ENCODE measurements at regions not wholly inside any gene's neighbourhood (a gene's known extent, or its start where the extent isn't known, plus 50 kb on each side); places are given as distances from the start of the nearest gene placed in this dataset.
A peak's percentile ranks its signal among the peaks of the same experiment; 100 is the strongest.

DNA sequence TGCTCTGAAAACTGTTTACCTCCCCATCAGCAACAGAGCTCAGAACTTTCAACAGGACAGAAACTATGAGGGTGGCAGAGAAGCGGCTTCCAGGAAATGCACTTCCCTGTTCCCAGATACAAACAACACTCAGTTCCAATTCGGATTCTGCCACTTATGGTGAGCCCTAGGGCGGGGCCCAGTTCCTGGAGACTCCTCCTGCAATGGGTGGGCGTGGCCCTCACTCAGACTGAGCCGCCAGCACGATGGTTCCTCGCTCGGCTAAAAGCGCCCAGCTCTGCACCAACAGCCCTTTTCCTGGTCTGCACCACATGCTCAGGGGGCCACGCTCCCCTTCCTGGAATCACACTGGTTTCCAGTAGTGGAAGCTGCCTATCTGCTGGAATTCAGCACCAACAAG is 314.1 kb downstream of the CTTN start:
- peak; percentile 11 for DNase-seq

DNA sequence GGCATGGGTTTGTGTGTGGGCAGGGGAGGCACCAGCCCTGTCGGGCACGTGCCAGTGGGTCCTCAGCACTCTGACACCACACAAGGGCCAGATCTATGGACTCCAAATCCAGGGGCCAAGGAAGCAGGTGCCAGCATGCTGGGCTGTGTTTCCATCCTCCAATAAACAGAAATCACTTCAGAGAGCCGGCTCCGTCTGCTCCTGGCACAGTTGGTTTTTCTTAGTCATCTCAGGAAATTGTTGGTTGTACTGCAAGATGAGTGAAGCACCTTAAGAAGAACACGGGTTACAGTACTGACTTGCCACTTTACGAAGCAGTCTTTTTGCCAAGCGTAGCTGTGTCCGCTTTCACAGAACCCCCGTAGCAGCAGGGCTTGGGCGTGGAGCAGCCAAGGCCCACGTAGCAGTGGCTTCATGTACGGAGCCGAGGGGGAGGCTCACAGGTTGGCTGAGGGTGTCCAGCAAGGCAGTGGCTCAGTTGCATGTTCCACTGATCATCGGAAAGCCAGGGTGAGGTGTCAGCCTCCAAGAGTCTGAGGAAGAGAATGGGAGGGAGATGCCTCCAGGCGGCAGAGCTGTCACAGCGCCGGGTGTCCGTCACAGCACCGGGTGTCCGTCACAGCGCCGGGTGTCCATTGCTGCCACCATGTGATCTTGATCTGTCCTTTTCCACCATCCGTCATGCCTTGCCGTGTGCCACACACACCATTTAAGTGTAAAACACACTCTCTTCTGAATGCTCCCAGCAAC is 314.9 kb downstream of the CTTN start:
- DNase-seq, result no peak

- DNase-seq, result no peak
Measured at GRCh38 chr11:70713988-70714665, 315.8 kb downstream of the CTTN start.

GRCh38 chr11:70715166-70715951 is 317.0 kb downstream of the CTTN start:
- DNase-seq, result no peak

GRCh38 chr11:70716216-70716615 is 317.9 kb downstream of the CTTN start:
- no peak for DNase-seq

- DNase-seq, result no peak
Measured at GRCh38 chr11:70716986-70717775, 318.9 kb downstream of the CTTN start.

DNA sequence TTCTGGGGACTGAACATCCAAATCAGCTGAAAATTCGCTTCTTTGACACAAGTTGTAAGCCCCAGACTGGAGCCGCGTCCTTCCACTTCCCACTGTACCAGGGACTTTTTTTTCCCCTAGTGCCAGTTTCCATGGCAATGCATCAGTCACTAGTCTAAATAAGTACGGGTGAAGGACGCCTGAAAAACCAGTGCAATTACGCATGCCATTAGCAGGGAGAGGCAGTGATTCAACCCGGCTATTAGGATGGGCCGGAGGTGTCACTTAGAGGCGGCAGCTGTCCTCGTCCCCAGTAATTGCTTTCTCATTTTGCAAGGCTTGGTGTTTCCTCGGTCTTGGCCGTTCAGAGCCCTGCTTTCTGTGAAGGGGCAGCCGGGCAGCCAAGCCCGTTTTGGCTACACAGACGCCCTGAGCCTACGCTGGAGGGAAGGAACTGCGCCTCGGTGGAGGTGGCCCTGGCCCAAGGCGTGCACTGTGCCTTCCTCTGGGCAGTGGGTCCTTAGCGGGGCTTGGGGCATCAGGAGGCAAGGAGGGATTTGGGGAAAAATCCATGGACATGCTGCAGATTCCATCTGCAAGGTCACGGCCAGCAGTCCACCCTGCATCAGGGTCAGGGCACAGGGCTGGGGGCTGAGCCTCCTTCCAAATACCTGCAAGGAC is 319.7 kb downstream of the CTTN start:
- no peak for DNase-seq

DNA sequence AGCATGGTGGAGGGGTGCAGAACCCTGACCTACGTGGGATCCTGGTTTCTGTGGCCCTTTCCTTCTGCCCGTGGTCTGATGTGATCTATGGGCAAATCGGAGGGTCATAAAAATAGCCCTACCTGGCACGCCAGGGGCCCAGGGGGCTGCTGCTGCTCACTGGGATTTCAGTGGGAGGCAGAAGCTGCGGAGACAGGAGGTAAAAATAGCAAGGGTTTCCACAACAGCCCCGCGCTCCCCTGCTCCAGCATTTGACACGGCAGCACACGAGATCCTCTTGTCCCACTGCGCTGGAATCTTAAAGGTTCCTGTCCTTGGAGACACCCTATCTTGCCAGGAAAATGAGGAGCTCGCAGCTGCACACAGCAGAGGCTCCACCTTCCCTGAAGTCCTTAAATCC is 321.2 kb downstream of the CTTN start:
- DNase-seq, result no peak

DNA sequence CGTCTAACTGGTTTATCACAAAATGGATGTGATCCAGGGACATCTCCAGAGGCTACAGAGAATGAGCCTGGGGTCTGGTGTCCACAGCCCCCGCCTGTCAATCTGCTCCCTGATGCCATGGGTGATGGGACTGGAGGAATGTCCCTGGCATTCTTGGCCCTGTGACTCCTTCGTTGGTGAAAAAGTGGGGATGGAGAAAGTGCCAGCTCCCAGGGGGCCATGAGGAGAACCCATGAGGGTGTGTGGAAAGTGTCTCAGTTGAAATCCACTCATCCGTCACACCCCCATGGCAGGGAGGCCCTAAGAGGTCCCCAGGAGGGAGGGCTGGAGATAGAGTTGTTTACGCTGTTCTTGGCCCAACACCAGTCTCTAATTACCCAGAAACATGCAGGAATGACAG is 322.0 kb downstream of the CTTN start:
- no peak for DNase-seq

DNA sequence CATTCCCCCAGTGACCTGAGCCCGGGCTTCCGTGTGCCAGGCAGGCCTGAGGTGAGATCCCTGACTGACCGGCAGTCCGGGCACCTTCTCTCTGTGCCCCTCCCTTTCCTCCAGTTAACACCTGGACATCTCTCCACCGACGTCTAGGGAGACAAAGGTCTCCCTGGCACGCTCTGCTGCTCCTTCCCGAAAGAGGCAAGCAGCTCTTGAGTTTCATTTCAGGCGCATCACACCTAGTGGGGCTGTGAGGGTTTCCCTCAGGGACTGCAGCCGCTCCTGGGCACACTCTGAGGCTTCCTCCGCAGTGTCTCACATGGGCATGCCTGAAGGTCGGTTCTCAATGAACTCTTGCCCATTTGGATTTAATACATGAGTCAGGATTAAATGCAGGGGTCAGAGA is 322.7 kb downstream of the CTTN start:
- DNase-seq, result no peak

- no peak for DNase-seq
Measured at GRCh38 chr11:70725278-70725677, 326.9 kb downstream of the CTTN start.

DNA sequence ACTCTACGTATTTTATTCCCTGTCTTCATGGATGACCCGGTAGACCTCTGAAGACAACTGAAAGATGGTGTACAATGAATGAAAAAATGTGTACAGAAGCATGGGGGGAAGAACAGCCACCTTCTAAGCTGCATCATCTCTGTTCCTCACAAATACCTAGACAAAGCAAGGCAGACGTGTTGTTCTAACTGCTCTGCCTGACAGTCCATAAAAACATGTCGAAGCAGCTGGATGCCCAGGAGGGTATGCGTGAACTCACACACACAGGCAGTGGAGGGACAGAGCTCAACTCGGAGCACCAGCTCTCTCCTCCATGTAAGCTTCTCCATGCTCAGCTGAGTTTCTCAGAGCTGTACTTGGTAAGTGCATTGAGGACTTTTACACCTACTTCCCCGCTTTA is 327.4 kb downstream of the CTTN start:
- DNase-seq, result no peak

DNA sequence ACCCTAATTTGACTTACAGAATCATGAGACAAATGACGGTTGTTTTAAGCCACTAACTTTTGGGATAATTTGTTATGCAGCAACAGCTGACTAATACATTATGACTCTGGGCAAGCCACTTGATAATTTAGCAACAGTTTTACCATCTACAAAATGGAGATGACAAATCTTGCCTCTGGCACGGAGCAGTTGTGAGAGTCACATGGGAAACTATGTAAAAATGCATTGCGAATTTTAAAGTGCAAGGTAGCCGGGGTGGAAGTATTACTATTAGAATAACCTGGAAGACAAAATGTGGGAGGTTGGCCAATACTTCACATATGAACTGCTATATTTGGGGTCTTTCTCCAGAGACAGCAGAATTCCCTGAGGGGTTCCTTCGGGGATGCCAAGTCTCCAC is 328.7 kb downstream of the CTTN start:
- DNase-seq, result no peak

GRCh38 chr11:70727899-70728620 is 329.7 kb downstream of the CTTN start:
- DNase-seq, result peak; percentile 72

DNA sequence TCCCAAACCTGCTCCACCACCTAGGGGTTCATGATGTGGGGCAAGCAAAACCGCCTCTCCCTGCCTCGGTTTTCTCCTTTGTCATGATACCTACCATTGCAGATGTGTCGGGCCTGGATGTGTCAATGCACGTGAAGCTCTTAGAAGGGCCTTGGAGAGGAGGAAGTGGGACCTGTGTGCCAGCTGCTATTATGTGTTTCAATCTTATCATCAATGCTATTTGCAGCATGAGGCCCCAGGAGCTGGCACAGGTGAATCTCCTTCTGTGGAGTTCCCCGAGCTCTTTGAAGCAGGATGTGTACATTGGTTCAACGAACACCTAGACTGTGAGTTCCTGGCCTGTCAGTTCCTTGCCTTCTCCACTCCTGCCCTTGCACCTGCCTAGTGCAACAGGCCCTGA is 331.6 kb downstream of the CTTN start:
- DNase-seq, result peak; percentile 51

GRCh38 chr11:70730411-70730810 is 332.1 kb downstream of the CTTN start:
- no peak for DNase-seq

GRCh38 chr11:70731271-70732022 is 333.1 kb downstream of the CTTN start:
- DNase-seq, result no peak

- no peak for DNase-seq
Measured at GRCh38 chr11:70732023-70732880, 333.9 kb downstream of the CTTN start.

DNA sequence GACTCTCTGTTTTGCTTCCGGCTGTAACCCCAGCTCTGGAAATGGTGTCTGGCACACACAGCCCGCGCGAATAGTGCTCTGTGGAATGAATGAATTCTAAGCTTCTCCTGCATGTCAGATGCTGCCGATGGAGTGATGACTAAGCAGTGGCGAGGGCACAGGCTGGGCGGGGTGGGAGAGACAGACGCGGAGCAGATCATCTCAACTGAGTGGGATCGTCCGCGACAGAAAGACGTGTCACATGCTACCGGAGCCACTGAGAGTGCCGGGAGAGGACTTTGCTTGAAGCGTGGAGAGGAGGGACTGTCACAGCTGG is 334.5 kb downstream of the CTTN start:
- no peak for DNase-seq

Data from DMS153 (cell line).